H9 (cell line): ENCODE measurements at regions not wholly inside any gene's neighbourhood (a gene's known extent, or its start where the extent isn't known, plus 50 kb on each side); places are given as distances from the start of the nearest gene placed in this dataset.
A peak's percentile ranks its signal among the peaks of the same experiment; 100 is the strongest.
"Not testable (repeated sequence)": the region's sequence is repeated elsewhere in the genome, so short reads cannot be mapped to it uniquely, and the experiment has no call there.

Source experiments
- DNase-seq: peaks from one replicate; pipeline ENCODE4 v3.0.0-alpha.2; 2017
- H2AFZ ChIP-seq: one replicate; pipeline ENCODE4 v1.6.1; 2013; ENCODE audit warnings: mild to moderate bottlenecking, low read length, control low read depth, moderate library complexity
- H2AK5ac ChIP-seq: 2 replicates; pipeline ENCODE4 v1.6.1; 2013; ENCODE audit warnings: low read length, control low read depth, mixed read lengths; ENCODE audit not compliant: insufficient read length
- H2BK120ac ChIP-seq: one replicate; pipeline ENCODE4 v1.6.1; 2013; ENCODE audit warnings: low read depth, mild to moderate bottlenecking, low read length, control low read depth, inconsistent platforms; ENCODE audit not compliant: poor library complexity, severe bottlenecking
- H2BK12ac ChIP-seq: 2 replicates; pipeline ENCODE4 v1.6.1; 2013; ENCODE audit warnings: low read length, control low read depth, mixed read lengths, low read depth; ENCODE audit not compliant: insufficient read length
- H2BK15ac ChIP-seq: 2 replicates; pipeline ENCODE4 v1.6.1; 2013; ENCODE audit warnings: low read depth, low read length, control low read depth
- H2BK20ac ChIP-seq: one replicate; pipeline ENCODE4 v1.6.1; 2013; ENCODE audit warnings: low read depth, mild to moderate bottlenecking, low read length, control low read depth, inconsistent platforms; ENCODE audit not compliant: poor library complexity, severe bottlenecking
- H2BK5ac ChIP-seq: 2 replicates; pipeline ENCODE4 v1.6.1; 2013; ENCODE audit warnings: low read length, control low read depth, mixed read lengths; ENCODE audit not compliant: insufficient read length
- H3K14ac ChIP-seq: 2 replicates; pipeline ENCODE4 v1.6.1; 2013; ENCODE audit warnings: low read length, control low read depth; ENCODE audit not compliant: insufficient read depth
- H3K18ac ChIP-seq: 2 replicates; pipeline ENCODE4 v1.6.1; 2013; ENCODE audit warnings: low read depth, mild to moderate bottlenecking, mixed read lengths, low read length, control low read depth; ENCODE audit not compliant: insufficient read length
- H3K23ac ChIP-seq: 2 replicates; pipeline ENCODE4 v1.6.1; 2013; ENCODE audit warnings: low read length, control low read depth, mixed read lengths, low read depth; ENCODE audit not compliant: insufficient read length
- H3K23me2 ChIP-seq: 2 replicates; pipeline ENCODE4 v1.6.1; 2013; ENCODE audit warnings: low read depth, mild to moderate bottlenecking, mixed read lengths, low read length, control low read depth; ENCODE audit not compliant: insufficient read length, poor library complexity, severe bottlenecking
- H3K27ac ChIP-seq: 2 replicates; pipeline ENCODE4 v1.5.1; 2013; ENCODE audit warnings: low read length, control low read depth, mixed read lengths, low read depth; ENCODE audit not compliant: insufficient read length
- H3K27me3 ChIP-seq: 2 replicates; pipeline ENCODE4 v1.6.1; 2013; ENCODE audit warnings: low read length, control low read depth, inconsistent platforms; ENCODE audit not compliant: insufficient read depth
- H3K4ac ChIP-seq: 2 replicates; pipeline ENCODE4 v1.6.1; 2013; ENCODE audit warnings: low read depth, mild to moderate bottlenecking, control low read depth, inconsistent platforms, low read length, moderate library complexity
- H3K4me1 ChIP-seq: 2 replicates; pipeline ENCODE4 v1.6.1; 2013; ENCODE audit warnings: low read length, control low read depth, inconsistent platforms; ENCODE audit not compliant: insufficient read depth
- H3K4me2 ChIP-seq: 2 replicates; pipeline ENCODE4 v1.6.1; 2013; ENCODE audit warnings: low read length, control low read depth, mixed read lengths; ENCODE audit not compliant: insufficient read length, insufficient read depth
- H3K56ac ChIP-seq: 2 replicates; pipeline ENCODE4 v1.6.1; 2013; ENCODE audit warnings: low read depth, mild to moderate bottlenecking, mixed read lengths, low read length, control low read depth; ENCODE audit not compliant: insufficient read length
- H3K79me1 ChIP-seq: 2 replicates; pipeline ENCODE4 v1.6.1; 2013; ENCODE audit warnings: low read depth, mild to moderate bottlenecking, moderate library complexity, low read length, control low read depth, inconsistent platforms; ENCODE audit not compliant: insufficient read depth, poor library complexity, severe bottlenecking
- H3K79me2 ChIP-seq: 2 replicates; pipeline ENCODE4 v1.6.1; 2013; ENCODE audit warnings: low read length, control low read depth, inconsistent platforms; ENCODE audit not compliant: insufficient read depth
- H3K9ac ChIP-seq: 2 replicates; pipeline ENCODE4 v1.6.1; 2013; ENCODE audit warnings: low read length, control low read depth, mixed read lengths; ENCODE audit not compliant: insufficient read length; ENCODE audit errors: extremely low read depth
- H3K9me3 ChIP-seq: one replicate; pipeline ENCODE4 v1.6.1; 2013; ENCODE audit warnings: low read depth, low read length, inconsistent platforms; ENCODE audit not compliant: control insufficient read depth
- H3T11ph ChIP-seq: one replicate; pipeline ENCODE4 v1.6.1; 2013; ENCODE audit warnings: mild to moderate bottlenecking, low read length, control low read depth, inconsistent platforms
- H4K20me1 ChIP-seq: one replicate; pipeline ENCODE4 v1.6.1; 2013; ENCODE audit not compliant: control insufficient read depth, insufficient read length, insufficient read depth
- H4K5ac ChIP-seq: 2 replicates; pipeline ENCODE4 v1.6.1; 2013; ENCODE audit warnings: low read depth, mild to moderate bottlenecking, mixed read lengths, low read length, control low read depth; ENCODE audit not compliant: insufficient read length
- H4K8ac ChIP-seq: replicated peaks from 2 replicates; pipeline ENCODE4 v1.6.1; 2013; ENCODE audit warnings: low read length, control low read depth, mixed read lengths, low read depth; ENCODE audit not compliant: insufficient read length
- H4K91ac ChIP-seq: 2 replicates; pipeline ENCODE4 v1.6.1; 2013; ENCODE audit warnings: low read depth, mild to moderate bottlenecking, moderate library complexity, mixed read lengths, low read length, control low read depth; ENCODE audit not compliant: insufficient read length
- H3K27ac Mint-ChIP-seq, 3 experiments: 2 replicates in 2 of 3; 3 replicates in 1 of 3; pipeline ENCODE4 v1.8.0; 2020 to 2021; ENCODE audit warnings: mixed read lengths in 3 of 3, mild to moderate bottlenecking in 1 of 3, moderate library complexity in 1 of 3
- H3K27me3 Mint-ChIP-seq: 2 replicates; pipeline ENCODE4 v1.8.0; 2021; ENCODE audit warnings: low read depth, mild to moderate bottlenecking, moderate library complexity, mixed read lengths
- H3K36me3 Mint-ChIP-seq, 3 experiments: 2 replicates in 2 of 3; 3 replicates in 1 of 3; pipeline ENCODE4 v1.8.0; 2020 to 2021; ENCODE audit warnings: low read depth in 3 of 3, mixed read lengths in 3 of 3; ENCODE audit not compliant: insufficient read depth in 1 of 3
- H3K4me1 Mint-ChIP-seq, 2 experiments: 2 replicates each; pipeline ENCODE4 v1.8.0; 2020; ENCODE audit warnings: mixed read lengths in 2 of 2
- H3K4me3 Mint-ChIP-seq, 2 experiments: 2 replicates in 1 of 2; 3 replicates in 1 of 2; pipeline ENCODE4 v1.8.0; 2020 to 2021; ENCODE audit warnings: mild to moderate bottlenecking in 2 of 2, mixed read lengths in 2 of 2, moderate library complexity in 1 of 2
- H3K9me3 Mint-ChIP-seq, 2 experiments: 2 replicates in 1 of 2; 3 replicates in 1 of 2; pipeline ENCODE4 v1.8.0; 2020; ENCODE audit warnings: mild to moderate bottlenecking in 2 of 2, mixed read lengths in 2 of 2, moderate library complexity in 1 of 2
- WGBS: extraction: QIAGEN DNeasy Blood & Tissue Kit; methylation state at CpG from one replicate; pipeline ENCODE4 v1.1.7; 2013; ENCODE audit warnings: missing lambda C conversion rate, low lambda C conversion rate, mixed read lengths; ENCODE audit not compliant: insufficient read length; ENCODE audit errors: extremely low coverage; 5-methylcytosine and 5-hydroxymethylcytosine counted together
- TF ChIP-seq, protein P1 (sequence below): fragments of 200-600 bp; sonication (generic); conservative IDR thresholded peaks from 3 replicates; pipeline ENCODE4 v1.8.0; 2021; ENCODE audit warnings: antibody characterized with exemption, mild to moderate bottlenecking

DNA sequence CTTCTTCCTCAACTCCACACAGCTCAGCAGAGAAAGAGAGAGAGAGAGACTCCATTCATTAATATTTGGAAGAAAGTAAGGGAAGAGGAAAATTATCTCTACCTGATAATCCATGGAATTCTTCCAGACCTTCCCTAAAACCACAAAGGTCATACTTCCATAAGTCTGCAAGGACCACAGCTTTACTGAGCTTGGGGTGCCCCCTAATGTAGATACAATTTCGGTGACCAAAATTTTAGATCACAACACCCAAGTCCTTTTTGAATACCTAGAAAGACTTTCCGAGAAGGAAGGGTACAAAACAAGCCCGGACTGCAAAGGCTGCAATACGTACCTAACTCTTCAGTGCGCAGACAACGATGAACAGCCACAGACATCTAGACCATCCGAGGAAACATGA, 523.9 kb downstream of the GLUD2 start:
- Histone ChIP-seq H4K20me1 (no peaks in the 10 kb centered on the region), H3K23me2 (no peaks in the 10 kb centered on the region), H2BK5ac (no peak overlapping the region), H3K4me2 (no peak overlapping the region), H3K27ac (no peak overlapping the region), H3K9ac (no peak overlapping the region), H3K27me3 (no peaks in the 10 kb centered on the region), H2BK15ac (no peak overlapping the region), H3K14ac (no peak overlapping the region), H3K4ac (no peak overlapping the region), H3K79me2 (no peaks in the 10 kb centered on the region), H3K56ac (no peak overlapping the region), H2BK20ac (no peak overlapping the region), H2AFZ (no peak overlapping the region), H3K9me3 (peaks cover 12% of the 10 kb centered on the region), H4K5ac (no peak overlapping the region), H3T11ph (no peak overlapping the region), H2AK5ac (no peak overlapping the region), H3K79me1 (no peaks in the 10 kb centered on the region), H3K18ac (no peak overlapping the region), H3K23ac (no peak overlapping the region), H3K4me1 (no peaks in the 10 kb centered on the region), H4K91ac (no peak overlapping the region), H2BK12ac (no peak overlapping the region), H2BK120ac (no peak overlapping the region), H4K8ac (no peak overlapping the region)
- H3K27ac Mint-ChIP-seq = no peak overlapping the region
- DNase-seq = no peak
- H3K36me3 Mint-ChIP-seq = peaks cover 0 to 4% (median 0%) of the 10 kb centered on the region in 3 experiments; a peak in 1 of 7 replicates
- H3K4me1 Mint-ChIP-seq = no peaks in the 10 kb centered on the region
- TF ChIP-seq, protein P1, sequence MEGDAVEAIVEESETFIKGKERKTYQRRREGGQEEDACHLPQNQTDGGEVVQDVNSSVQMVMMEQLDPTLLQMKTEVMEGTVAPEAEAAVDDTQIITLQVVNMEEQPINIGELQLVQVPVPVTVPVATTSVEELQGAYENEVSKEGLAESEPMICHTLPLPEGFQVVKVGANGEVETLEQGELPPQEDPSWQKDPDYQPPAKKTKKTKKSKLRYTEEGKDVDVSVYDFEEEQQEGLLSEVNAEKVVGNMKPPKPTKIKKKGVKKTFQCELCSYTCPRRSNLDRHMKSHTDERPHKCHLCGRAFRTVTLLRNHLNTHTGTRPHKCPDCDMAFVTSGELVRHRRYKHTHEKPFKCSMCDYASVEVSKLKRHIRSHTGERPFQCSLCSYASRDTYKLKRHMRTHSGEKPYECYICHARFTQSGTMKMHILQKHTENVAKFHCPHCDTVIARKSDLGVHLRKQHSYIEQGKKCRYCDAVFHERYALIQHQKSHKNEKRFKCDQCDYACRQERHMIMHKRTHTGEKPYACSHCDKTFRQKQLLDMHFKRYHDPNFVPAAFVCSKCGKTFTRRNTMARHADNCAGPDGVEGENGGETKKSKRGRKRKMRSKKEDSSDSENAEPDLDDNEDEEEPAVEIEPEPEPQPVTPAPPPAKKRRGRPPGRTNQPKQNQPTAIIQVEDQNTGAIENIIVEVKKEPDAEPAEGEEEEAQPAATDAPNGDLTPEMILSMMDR = peak; percentile 18; the same call in 2 of the 3 replicates
- WGBS = no CpG with 5 or more reads among the region's 7 CpGs
- H3K27me3 Mint-ChIP-seq = no peaks in the 10 kb centered on the region
- H3K9me3 Mint-ChIP-seq = peaks cover 13 to 59% of the 10 kb centered on the region in 2 experiments
- H3K4me3 Mint-ChIP-seq = no peak overlapping the region

DNA sequence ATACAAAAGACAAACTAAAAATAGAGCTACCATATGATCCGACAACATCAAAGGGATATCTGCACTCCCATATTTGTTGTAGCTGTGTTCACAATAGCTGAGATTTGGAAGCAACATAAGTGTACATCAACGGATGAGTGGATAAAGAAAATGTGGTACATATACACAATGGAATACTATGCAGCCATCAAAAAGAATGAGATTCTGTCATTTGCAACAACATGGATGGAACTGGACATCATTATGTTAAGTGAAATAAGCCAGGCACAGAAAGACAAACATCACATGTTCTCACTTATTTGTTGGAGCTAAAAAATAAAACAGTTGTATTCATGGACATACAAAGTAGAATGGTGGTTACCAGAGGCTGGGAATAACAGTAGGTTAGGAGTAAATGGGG, 527.0 kb downstream of the GLUD2 start:
- not testable (repeated sequence) for H3K79me2 ChIP-seq, H3K14ac ChIP-seq, H3K18ac ChIP-seq, H3K27me3 Mint-ChIP-seq, H2BK15ac ChIP-seq, H3K4me1 ChIP-seq, H3K23ac ChIP-seq, DNase-seq, H3K36me3 Mint-ChIP-seq, H4K5ac ChIP-seq, H2BK5ac ChIP-seq, H3K4me2 ChIP-seq, H2BK12ac ChIP-seq, H4K8ac ChIP-seq, H3K27me3 ChIP-seq, H3K4me3 Mint-ChIP-seq, H3K9ac ChIP-seq, H3K56ac ChIP-seq, H2BK120ac ChIP-seq, H3K27ac ChIP-seq, H2AK5ac ChIP-seq, H3T11ph ChIP-seq, H3K79me1 ChIP-seq, H3K4ac ChIP-seq, H4K91ac ChIP-seq, H3K23me2 ChIP-seq, H4K20me1 ChIP-seq, H3K27ac Mint-ChIP-seq, H2BK20ac ChIP-seq, H2AFZ ChIP-seq
- peaks cover 9 to 63% of the 10 kb centered on the region in 2 experiments; a peak in 4 of 5 replicates for H3K9me3 Mint-ChIP-seq
- peaks cover 12% of the 10 kb centered on the region for H3K9me3 ChIP-seq
- no CpG with 5 or more reads among the region's 2 CpGs for WGBS
- peaks cover 12 to 15% of the 10 kb centered on the region in 2 experiments for H3K4me1 Mint-ChIP-seq
